Mesenchymal stem cell (in vitro differentiated cells and primary cell): ENCODE measurements at regions not wholly inside any gene's neighbourhood (a gene's known extent, or its start where the extent isn't known, plus 50 kb on each side); places are given as distances from the start of the nearest gene placed in this dataset.

Source experiments
- DNase-seq: peaks from one replicate; pipeline ENCODE4 v3.0.0-alpha.2; 2013
- H2AFZ ChIP-seq: one replicate; pipeline ENCODE4 v1.6.1; 2013; ENCODE audit warnings: low read depth, mild to moderate bottlenecking, control low read depth, inconsistent platforms, low read length, moderate library complexity
- H2AK5ac ChIP-seq: 2 replicates; pipeline ENCODE4 v1.6.1; 2013; ENCODE audit warnings: low read length, moderate library complexity, mild to moderate bottlenecking, inconsistent platforms; ENCODE audit not compliant: severe bottlenecking
- H2BK120ac ChIP-seq: one replicate; pipeline ENCODE4 v1.6.1; 2013; ENCODE audit warnings: low read depth, mild to moderate bottlenecking, inconsistent platforms, low read length, moderate library complexity
- H2BK12ac ChIP-seq, 2 experiments: one replicate each; pipeline ENCODE4 v1.6.1; 2013; ENCODE audit warnings: inconsistent platforms in 2 of 2, low read length in 2 of 2, mild to moderate bottlenecking in 2 of 2, moderate library complexity in 2 of 2, control low read depth in 1 of 2
- H2BK15ac ChIP-seq: one replicate; pipeline ENCODE4 v1.6.1; 2013; ENCODE audit warnings: mild to moderate bottlenecking, low read depth, inconsistent platforms; ENCODE audit not compliant: poor library complexity, severe bottlenecking
- H2BK5ac ChIP-seq: 2 replicates; pipeline ENCODE4 v1.6.1; 2013; ENCODE audit warnings: low read depth, mild to moderate bottlenecking, low read length, control low read depth, inconsistent platforms; ENCODE audit not compliant: poor library complexity, severe bottlenecking
- H3K14ac ChIP-seq, 2 experiments: one replicate each; pipeline ENCODE4 v1.6.1; 2013; ENCODE audit warnings: inconsistent platforms in 2 of 2, low read length in 2 of 2, control low read depth in 1 of 2, mild to moderate bottlenecking in 1 of 2, moderate library complexity in 1 of 2
- H3K18ac ChIP-seq, 2 experiments: one replicate each; pipeline ENCODE4 v1.6.1; 2013; ENCODE audit warnings: inconsistent platforms in 2 of 2, low read length in 2 of 2, control low read depth in 1 of 2, low read depth in 1 of 2, mild to moderate bottlenecking in 1 of 2
- H3K23ac ChIP-seq, 2 experiments: one replicate each; pipeline ENCODE4 v1.6.1; 2013; ENCODE audit warnings: inconsistent platforms in 2 of 2, low read length in 2 of 2, mild to moderate bottlenecking in 2 of 2, moderate library complexity in 2 of 2, control low read depth in 1 of 2
- H3K27ac ChIP-seq: 2 replicates; pipeline ENCODE4 v1.5.1; 2013; ENCODE audit warnings: mild to moderate bottlenecking, moderate library complexity, low read length, control low read depth, inconsistent platforms; ENCODE audit not compliant: poor library complexity, severe bottlenecking
- H3K27me3 ChIP-seq, 2 experiments: 2 replicates each; pipeline versions ENCODE4 v1.6.1 to v1.7.0; 2013; ENCODE audit warnings: low read length in 2 of 2, mild to moderate bottlenecking in 2 of 2, moderate library complexity in 2 of 2, control low read depth in 1 of 2, inconsistent platforms in 1 of 2; ENCODE audit not compliant: control insufficient read depth in 1 of 2, insufficient read depth in 1 of 2
- H3K36me3 ChIP-seq, 2 experiments: 2 replicates each; pipeline versions ENCODE4 v1.6.1 to v1.7.0; 2013; ENCODE audit warnings: low read length in 2 of 2, control low read depth in 1 of 2, inconsistent platforms in 1 of 2, low read depth in 1 of 2, mild to moderate bottlenecking in 1 of 2; ENCODE audit not compliant: insufficient read depth in 2 of 2, control insufficient read depth in 1 of 2
- H3K4ac ChIP-seq, 2 experiments: one replicate each; pipeline ENCODE4 v1.6.1; 2013; ENCODE audit warnings: inconsistent platforms in 2 of 2, low read length in 2 of 2, mild to moderate bottlenecking in 2 of 2, moderate library complexity in 2 of 2, control low read depth in 1 of 2, low read depth in 1 of 2
- H3K4me1 ChIP-seq: 2 replicates; pipeline ENCODE4 v1.6.1; 2013; ENCODE audit warnings: low read depth, low read length, control low read depth; ENCODE audit not compliant: control insufficient read depth, insufficient read depth
- H3K4me2 ChIP-seq: 2 replicates; pipeline ENCODE4 v1.6.1; 2013; ENCODE audit warnings: low read length, mild to moderate bottlenecking, inconsistent platforms; ENCODE audit not compliant: poor library complexity, severe bottlenecking
- H3K4me3 ChIP-seq, 2 experiments: 2 replicates each; pipeline versions ENCODE4 v1.5.1 to v1.7.0; 2013; ENCODE audit warnings: low read length in 2 of 2, mild to moderate bottlenecking in 2 of 2, control low read depth in 1 of 2, low read depth in 1 of 2; ENCODE audit not compliant: insufficient read depth in 1 of 2
- H3K79me1 ChIP-seq: replicated peaks from 2 replicates; pipeline ENCODE4 v1.6.1; 2013; ENCODE audit warnings: mild to moderate bottlenecking, control low read depth, low read length, inconsistent platforms; ENCODE audit not compliant: poor library complexity, severe bottlenecking
- H3K9ac ChIP-seq: 2 replicates; pipeline ENCODE4 v1.7.0; 2013; ENCODE audit warnings: mild to moderate bottlenecking, low read length, moderate library complexity
- H3K9me3 ChIP-seq: 2 replicates; pipeline ENCODE4 v1.7.0; 2013; ENCODE audit warnings: mild to moderate bottlenecking, low read length; ENCODE audit not compliant: control insufficient read depth
- H4K8ac ChIP-seq: one replicate; pipeline ENCODE4 v1.6.1; 2013; ENCODE audit warnings: inconsistent platforms, mild to moderate bottlenecking, low read length, moderate library complexity
- H4K91ac ChIP-seq: one replicate; pipeline ENCODE4 v1.6.1; 2013; ENCODE audit warnings: mild to moderate bottlenecking, low read length, inconsistent platforms
- WGBS: methylation state at CpG from one replicate; pipeline ENCODE4 v1.1.7; 2013; ENCODE audit warnings: mixed read lengths; 5-methylcytosine and 5-hydroxymethylcytosine counted together

DNA sequence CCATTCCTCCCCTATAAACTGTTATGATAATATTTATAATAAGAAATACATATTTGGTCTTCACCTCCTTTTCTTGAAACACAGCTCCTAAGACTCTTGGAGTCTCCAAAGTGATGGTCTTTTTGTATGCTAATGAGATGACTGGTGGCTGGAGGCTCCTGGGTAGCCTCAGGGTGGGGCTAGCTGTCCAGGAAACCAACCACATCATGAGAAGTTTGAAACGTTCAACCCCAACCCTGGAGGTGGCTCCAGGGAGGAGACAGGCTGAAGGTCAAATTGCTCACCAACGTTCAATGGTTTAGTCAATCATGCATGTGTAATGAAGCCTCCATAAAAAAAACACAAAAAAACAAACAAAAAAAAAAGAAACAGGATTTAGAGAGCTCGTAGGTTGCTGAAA lies 298.7 kb upstream of the MGAT5 start:
- Histone ChIP-seq H3K79me1 (no peaks in the 10 kb centered on the region), H2AFZ (no peak overlapping the region), H4K8ac (no peak overlapping the region), H3K27me3 (peaks cover 14 to 18% of the 10 kb centered on the region in 2 experiments), H3K4me3 (no peak overlapping the region), H3K9me3 (no peaks in the 10 kb centered on the region), H2BK15ac (no peak overlapping the region), H2BK12ac (no peak overlapping the region), H2AK5ac (no peak overlapping the region), H3K4me2 (peak overlapping the region; percentile 45), H3K18ac (no peak overlapping the region), H3K4me1 (no peaks in the 10 kb centered on the region), H3K36me3 (no peaks in the 10 kb centered on the region), H3K23ac (no peak overlapping the region), H3K9ac (no peak overlapping the region), H2BK120ac (no peak overlapping the region), H2BK5ac (no peak overlapping the region), H3K4ac (no peak overlapping the region), H3K14ac (no peak overlapping the region), H4K91ac (no peak overlapping the region), H3K27ac (no peak overlapping the region)
- no peak for DNase-seq
- WGBS = no CpG with 5 or more reads among the region's 3 CpGs

DNA sequence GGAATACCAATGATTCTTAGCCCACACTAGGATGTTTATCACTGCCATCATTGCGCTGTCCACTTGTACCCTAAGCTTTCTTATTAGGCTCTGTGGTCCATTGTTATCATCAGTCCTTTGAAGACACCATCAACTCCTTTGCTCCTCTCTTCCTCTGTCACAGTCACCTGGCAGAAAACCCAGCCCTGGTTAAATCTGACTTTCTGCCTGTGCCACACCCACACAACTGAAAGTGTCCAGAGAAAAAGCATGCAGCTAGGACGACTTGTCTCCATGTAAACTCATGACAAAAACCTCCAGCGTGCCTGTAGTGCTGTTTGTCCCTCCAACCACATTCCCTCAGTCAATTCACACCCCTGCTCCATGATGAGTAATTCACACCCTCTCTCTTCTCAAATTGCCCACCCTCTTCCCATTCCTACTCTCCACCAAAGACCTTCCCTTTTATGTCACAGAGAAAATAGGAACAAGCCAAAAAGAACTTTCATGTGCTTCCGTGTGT lies 297.4 kb upstream of the MGAT5 start:
- Histone ChIP-seq H3K4me2 (no peak overlapping the region), H2BK12ac (no peak overlapping the region), H2AK5ac (no peak overlapping the region), H2BK15ac (no peak overlapping the region), H3K36me3 (no peaks in the 10 kb centered on the region), H3K14ac (no peak overlapping the region), H4K91ac (no peak overlapping the region), H2AFZ (no peak overlapping the region), H3K23ac (no peak overlapping the region), H4K8ac (no peak overlapping the region), H2BK120ac (no peak overlapping the region), H3K27me3 (peaks cover 14 to 16% of the 10 kb centered on the region in 2 experiments), H3K4ac (no peak overlapping the region), H3K4me3 (no peak overlapping the region), H2BK5ac (no peak overlapping the region), H3K18ac (no peak overlapping the region), H3K9ac (no peak overlapping the region), H3K9me3 (no peaks in the 10 kb centered on the region), H3K4me1 (no peaks in the 10 kb centered on the region), H3K79me1 (no peaks in the 10 kb centered on the region), H3K27ac (no peak overlapping the region)
- WGBS = 45% methylated on average over 4 of the region's 4 CpGs
- no peak for DNase-seq

GRCh38 chr2:133957724-133958480 lies 296.0 kb upstream of the MGAT5 start:
- H3K9me3 ChIP-seq = no peaks in the 10 kb centered on the region
- H2BK15ac ChIP-seq = no peak overlapping the region
- H3K18ac ChIP-seq = no peak overlapping the region
- no peak overlapping the region for H3K23ac ChIP-seq
- no peak overlapping the region for H4K8ac ChIP-seq
- no peak overlapping the region for H2AFZ ChIP-seq
- H3K4me1 ChIP-seq = no peaks in the 10 kb centered on the region
- peaks cover 14 to 16% of the 10 kb centered on the region in 2 experiments for H3K27me3 ChIP-seq
- H2BK5ac ChIP-seq = no peak overlapping the region
- no peaks in the 10 kb centered on the region for H3K36me3 ChIP-seq
- no peak overlapping the region for H3K4me3 ChIP-seq
- WGBS = 57% methylated on average over 3 of the region's 6 CpGs
- DNase-seq = no peak
- no peak overlapping the region for H2AK5ac ChIP-seq
- H4K91ac ChIP-seq = no peak overlapping the region
- no peaks in the 10 kb centered on the region for H3K79me1 ChIP-seq
- H3K4me2 ChIP-seq = no peak overlapping the region
- H2BK12ac ChIP-seq = no peak overlapping the region
- no peak overlapping the region for H2BK120ac ChIP-seq
- H3K14ac ChIP-seq = no peak overlapping the region
- no peak overlapping the region for H3K27ac ChIP-seq
- H3K4ac ChIP-seq = no peak overlapping the region
- H3K9ac ChIP-seq = no peak overlapping the region

GRCh38 chr2:133959066-133959465 lies 294.8 kb upstream of the MGAT5 start:
- Histone ChIP-seq H3K9me3 (no peaks in the 10 kb centered on the region), H2AK5ac (no peak overlapping the region), H2AFZ (no peak overlapping the region), H3K14ac (no peak overlapping the region), H3K4me2 (no peak overlapping the region), H2BK5ac (no peak overlapping the region), H2BK120ac (no peak overlapping the region), H3K23ac (no peak overlapping the region), H3K27me3 (peaks cover 15 to 20% of the 10 kb centered on the region in 2 experiments), H3K36me3 (no peaks in the 10 kb centered on the region), H4K8ac (no peak overlapping the region), H3K18ac (no peak overlapping the region), H3K4me3 (no peak overlapping the region), H4K91ac (no peak overlapping the region), H3K4me1 (no peaks in the 10 kb centered on the region), H3K4ac (no peak overlapping the region), H2BK12ac (no peak overlapping the region), H3K9ac (no peak overlapping the region), H3K27ac (no peak overlapping the region), H2BK15ac (no peak overlapping the region), H3K79me1 (no peaks in the 10 kb centered on the region)
- no peak for DNase-seq
- 38% methylated on average over 1 of the region's 1 CpG for WGBS
